GM18498 (cell line): ENCODE measurements at regions not wholly inside any gene's neighbourhood (a gene's known extent, or its start where the extent isn't known, plus 50 kb on each side); places are given as distances from the start of the nearest gene placed in this dataset.
"Not testable (repeated sequence)": the region's sequence is repeated elsewhere in the genome, so short reads cannot be mapped to it uniquely, and the experiment has no call there.

Experiments used
- ATAC-seq: cut with Tn5 transposase; IDR thresholded peaks from one replicate; pipeline ENCODE4 v1.9.1; 2021; ENCODE audit warnings: mild to moderate bottlenecking, moderate library complexity; ENCODE audit not compliant: unreplicated experiment

- ATAC-seq, result no peak
Observed at GRCh38 chr16:26493751-26494150, 573.0 kb upstream of the C16orf82 start.

GRCh38 chr16:26497896-26498295, 568.8 kb upstream of the C16orf82 start:
- no peak for ATAC-seq

DNA sequence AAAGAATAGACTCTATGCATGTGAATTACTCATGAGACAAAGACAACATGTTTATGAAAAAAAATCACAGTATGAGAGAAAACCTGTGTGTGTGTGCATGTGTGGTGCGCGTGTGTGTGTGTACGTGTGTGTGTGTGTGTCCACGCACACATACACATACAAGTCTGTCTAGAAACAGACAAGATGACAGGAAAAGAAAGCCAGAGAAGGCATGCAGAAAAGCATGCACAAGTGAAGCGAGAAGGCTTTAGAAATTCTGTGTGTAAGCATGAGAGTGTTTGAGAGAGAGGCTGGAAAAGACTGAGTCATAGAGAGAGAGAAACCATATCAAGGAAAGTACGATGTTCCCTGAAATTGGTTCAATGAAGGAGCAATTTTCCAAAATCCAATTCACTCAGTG, 566.4 kb upstream of the C16orf82 start:
- no peak for ATAC-seq

DNA sequence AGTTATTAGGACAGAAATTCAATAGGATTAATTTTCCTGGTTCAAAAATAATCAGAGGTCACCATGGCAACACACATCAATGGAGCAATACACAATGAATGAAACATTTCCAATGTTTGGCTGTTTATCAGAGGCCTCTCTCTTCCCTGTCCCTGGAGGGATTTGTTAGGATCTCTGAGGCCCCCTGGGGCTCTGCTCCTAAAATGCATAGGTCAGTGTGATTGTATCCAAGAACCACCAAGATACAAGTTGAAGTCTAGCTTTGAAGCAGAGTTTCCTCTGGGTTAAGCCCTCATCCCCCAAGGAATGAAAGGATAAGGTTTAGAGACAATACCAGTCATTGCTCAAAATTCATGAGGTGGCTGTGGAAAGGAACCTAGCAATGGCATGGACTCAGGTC, 561.2 kb upstream of the C16orf82 start:
- ATAC-seq, result no peak

- not testable (repeated sequence) for ATAC-seq
Observed at GRCh38 chr16:26508946-26509345, 557.8 kb upstream of the C16orf82 start.

GRCh38 chr16:26510924-26511323, 555.8 kb upstream of the C16orf82 start:
- no peak for ATAC-seq

- no peak for ATAC-seq
Observed at GRCh38 chr16:26511463-26511862, 555.3 kb upstream of the C16orf82 start.

- no peak for ATAC-seq
Observed at GRCh38 chr16:26521626-26522025, 545.1 kb upstream of the C16orf82 start.

- no peak for ATAC-seq
Observed at GRCh38 chr16:26524281-26524680, 542.4 kb upstream of the C16orf82 start.

- no peak for ATAC-seq
Observed at GRCh38 chr16:26524846-26525245, 541.9 kb upstream of the C16orf82 start.

- no peak for ATAC-seq
Observed at GRCh38 chr16:26525856-26526255, 540.9 kb upstream of the C16orf82 start.

- ATAC-seq, result no peak
Observed at GRCh38 chr16:26526633-26527032, 540.1 kb upstream of the C16orf82 start.

DNA sequence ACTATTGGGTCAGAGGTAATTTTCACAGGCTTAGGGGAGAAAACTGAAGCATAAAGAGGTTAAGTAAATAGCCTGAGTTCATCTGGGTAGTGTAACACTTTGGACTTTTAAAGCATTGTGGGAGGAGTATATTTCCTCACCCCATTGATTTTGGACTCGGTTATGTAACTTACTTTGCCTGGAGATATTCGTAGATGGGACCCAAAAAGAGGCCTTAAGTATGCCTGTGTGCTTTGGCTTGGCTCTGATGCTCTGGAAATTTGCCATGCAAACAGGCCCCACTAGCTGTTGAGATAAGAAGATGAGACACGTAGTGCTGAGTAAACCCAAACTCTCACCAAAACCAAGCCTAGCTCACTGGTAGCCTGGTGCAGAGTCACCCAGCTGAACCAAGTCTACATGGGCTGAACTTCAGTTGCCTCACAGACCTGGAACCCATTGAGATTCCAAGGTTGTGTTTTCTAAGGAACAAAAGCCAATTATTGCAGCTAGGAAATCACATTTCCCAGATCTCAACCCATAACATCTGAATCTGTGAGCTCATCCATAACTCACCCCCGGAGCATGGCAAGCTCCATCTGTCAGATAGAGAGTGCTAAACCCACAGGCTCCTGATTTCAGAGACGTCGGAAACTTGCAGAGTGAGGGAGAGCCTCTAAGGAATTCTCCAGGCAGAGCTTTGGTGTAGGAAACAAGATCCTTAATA, 536.0 kb upstream of the C16orf82 start:
- no peak for ATAC-seq

GRCh38 chr16:26531290-26531730, 535.4 kb upstream of the C16orf82 start:
- no peak for ATAC-seq

GRCh38 chr16:26532456-26532855, 534.3 kb upstream of the C16orf82 start:
- no peak for ATAC-seq

DNA sequence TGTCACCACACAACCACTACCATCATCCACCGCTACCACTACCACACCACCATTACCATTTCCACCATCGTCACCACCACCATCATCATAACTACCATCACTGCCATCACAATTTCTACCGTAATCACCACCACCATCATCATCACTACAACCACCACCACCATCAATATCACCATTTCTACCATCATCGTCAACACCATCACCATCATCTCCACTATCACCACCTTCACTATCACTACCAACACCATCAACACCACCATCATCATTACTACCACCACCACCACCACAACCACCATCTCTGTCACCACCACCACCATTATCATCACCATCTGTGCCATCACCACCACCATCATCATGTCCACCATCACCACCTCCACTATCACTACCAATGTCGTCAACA, 524.5 kb upstream of the C16orf82 start:
- no peak for ATAC-seq

DNA sequence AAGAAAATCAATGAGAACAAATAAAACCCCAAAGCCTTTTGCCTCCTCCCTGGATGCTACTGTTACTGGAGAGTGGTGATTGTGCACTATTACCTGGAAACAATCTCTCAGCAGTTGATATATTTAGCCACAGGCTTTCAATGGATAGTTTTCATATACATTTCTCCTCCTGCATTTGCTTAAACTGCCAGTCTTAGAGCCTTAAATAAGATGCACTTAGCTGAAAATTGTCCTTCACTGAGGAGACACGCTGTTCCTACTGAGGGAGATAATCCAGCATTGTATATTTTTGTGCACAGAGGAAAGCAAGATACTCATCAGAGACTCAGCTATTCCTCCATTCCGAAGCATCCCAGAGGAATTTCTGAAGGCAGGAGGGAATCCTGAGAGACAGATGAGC, 520.2 kb upstream of the C16orf82 start:
- ATAC-seq, result no peak

DNA sequence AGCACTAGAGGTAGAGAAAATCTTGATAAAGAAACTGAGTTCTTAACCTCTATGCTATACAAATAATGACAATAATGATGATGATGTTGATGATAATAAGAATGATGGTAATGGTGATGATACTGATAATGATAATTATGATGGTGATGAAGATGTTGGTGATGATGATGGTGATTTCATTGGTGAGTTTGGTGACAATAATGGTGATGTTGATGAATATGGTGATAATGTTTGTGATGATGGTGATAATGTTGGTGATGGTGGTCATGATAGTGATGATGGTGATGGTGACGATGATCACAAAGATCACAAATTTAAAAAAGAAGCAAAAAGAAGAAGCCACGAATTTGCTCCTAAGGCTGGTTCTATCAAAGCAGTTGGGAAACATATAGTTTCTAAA, 519.0 kb upstream of the C16orf82 start:
- ATAC-seq, result no peak

DNA sequence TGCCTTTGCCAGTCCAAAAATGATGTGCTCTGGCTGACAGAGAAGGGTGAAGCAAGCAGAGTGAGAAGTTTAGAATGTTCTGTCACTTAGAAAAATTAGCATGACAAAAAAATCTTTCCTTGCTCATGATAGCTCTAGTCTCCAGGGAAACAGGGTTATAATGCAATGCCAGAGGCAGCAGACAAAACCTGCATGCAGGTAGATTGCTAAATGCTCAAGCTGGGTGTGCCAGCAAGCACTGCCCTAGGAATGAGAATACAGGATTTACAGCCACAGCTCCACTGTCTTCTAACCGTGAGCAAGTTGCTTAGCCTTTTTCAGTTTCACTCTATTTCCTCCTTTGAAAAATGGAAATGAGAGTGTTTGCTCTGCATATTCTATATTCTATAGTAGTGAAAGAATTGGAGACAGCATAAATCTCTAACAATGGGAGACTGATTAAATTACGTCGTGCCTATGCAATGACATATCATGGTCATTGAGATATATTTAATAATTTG, 516.6 kb upstream of the C16orf82 start:
- ATAC-seq, result no peak

- ATAC-seq, result no peak
Observed at GRCh38 chr16:26554030-26554429, 512.7 kb upstream of the C16orf82 start.

DNA sequence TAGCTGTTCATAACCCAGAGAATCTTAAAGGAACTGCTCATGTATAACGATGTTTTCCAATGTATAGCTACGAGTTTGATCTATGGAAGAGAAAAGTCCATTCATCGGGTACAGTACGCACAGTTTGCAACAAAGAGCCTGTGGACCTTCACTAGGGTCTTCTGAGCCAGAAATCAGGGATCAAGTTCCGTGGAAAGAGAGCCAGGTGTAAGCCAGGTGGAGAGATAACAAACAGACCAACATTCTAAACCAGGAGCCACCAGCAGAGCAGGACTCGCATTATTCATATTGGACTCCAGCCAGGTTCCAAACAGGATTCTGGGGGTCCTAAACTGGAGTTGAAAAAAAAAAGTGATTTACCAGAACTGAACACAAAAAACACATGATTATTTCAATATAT, 505.4 kb upstream of the C16orf82 start:
- no peak for ATAC-seq

GRCh38 chr16:26563018-26563417, 503.7 kb upstream of the C16orf82 start:
- no peak for ATAC-seq

- no peak for ATAC-seq
Observed at GRCh38 chr16:26567356-26567755, 499.4 kb upstream of the C16orf82 start.
